Tibial nerve (tissue), 4 donors: ENCODE measurements at regions not wholly inside any gene's neighbourhood (a gene's known extent, or its start where the extent isn't known, plus 50 kb on each side); places are given as distances from the start of the nearest gene placed in this dataset.

ENCODE experiments used
- DNase-seq, 2 donors: peaks; one replicate each; pipeline ENCODE4 v3.0.0-alpha.2; 2019; ENCODE audit warnings: low spot score in 2 of 2
- H3K27ac ChIP-seq, 4 donors: fragments of 200-600 bp; sonication (generic) in 3 of 4; one replicate each; pipeline ENCODE4 v1.5.1; 2017 to 2019; ENCODE audit warnings: mild to moderate bottlenecking in 1 of 4
- H3K27me3 ChIP-seq, 2 donors: fragments of 200-600 bp; sonication (generic) in 1 of 2; one replicate each; pipeline versions ENCODE4 v1.5.1 to v1.6.0; 2017 to 2019
- H3K36me3 ChIP-seq, 3 donors: fragments of 200-600 bp; sonication (generic); one replicate each; pipeline ENCODE4 v1.5.1; 2018 to 2019
- H3K4me1 ChIP-seq, 4 donors: fragments of 200-600 bp; sonication (generic) in 3 of 4; one replicate each; pipeline ENCODE4 v1.5.1; 2017 to 2019
- H3K4me3 ChIP-seq, 4 donors: fragments of 200-600 bp; sonication (generic) in 3 of 4; one replicate each; pipeline ENCODE4 v1.5.1; 2017 to 2019; ENCODE audit warnings: mild to moderate bottlenecking in 1 of 4, moderate library complexity in 1 of 4
- H3K9me3 ChIP-seq, 4 donors: fragments of 200-600 bp; sonication (generic) in 3 of 4; one replicate each; pipeline ENCODE4 v1.5.1; 2017 to 2019
- EP300 ChIP-seq, 2 donors: sonication (generic); formaldehyde crosslinking; IDR thresholded peaks; one replicate each; pipeline ENCODE4 v1.6.1; 2017; ENCODE audit warnings: antibody characterized with exemption in 2 of 2, mild to moderate bottlenecking in 1 of 2
- POLR2A ChIP-seq, 2 donors: fragments of 450-650 bp; IDR thresholded peaks; one replicate each; pipeline ENCODE4 v1.6.1; 2017; ENCODE audit warnings: antibody characterized with exemption in 2 of 2, mild to moderate bottlenecking in 2 of 2, moderate library complexity in 2 of 2
- WGBS, 2 donors: methylation state at CpG; one replicate each; pipeline ENCODE4 v1.1.5; 2018; 5-methylcytosine and 5-hydroxymethylcytosine counted together
- TF ChIP-seq, protein P1 (sequence below), 5 experiments: fragments of 200-600 bp in 3 of 5; fragments of 450-650 bp in 2 of 5; sonication (generic) in 3 of 5; IDR thresholded peaks; one replicate each; pipeline ENCODE4 v1.5.1; 2016 to 2019; ENCODE audit warnings: antibody characterized with exemption in 5 of 5, mild to moderate bottlenecking in 3 of 5, moderate library complexity in 2 of 5

- H3K4me3 ChIP-seq = no peak overlapping the region
- TF ChIP-seq POLR2A (IDR thresholded peaks at IDR 0.05) (no peak), EP300 (IDR thresholded peaks at IDR 0.05) (no peak)
- TF ChIP-seq, protein P1, sequence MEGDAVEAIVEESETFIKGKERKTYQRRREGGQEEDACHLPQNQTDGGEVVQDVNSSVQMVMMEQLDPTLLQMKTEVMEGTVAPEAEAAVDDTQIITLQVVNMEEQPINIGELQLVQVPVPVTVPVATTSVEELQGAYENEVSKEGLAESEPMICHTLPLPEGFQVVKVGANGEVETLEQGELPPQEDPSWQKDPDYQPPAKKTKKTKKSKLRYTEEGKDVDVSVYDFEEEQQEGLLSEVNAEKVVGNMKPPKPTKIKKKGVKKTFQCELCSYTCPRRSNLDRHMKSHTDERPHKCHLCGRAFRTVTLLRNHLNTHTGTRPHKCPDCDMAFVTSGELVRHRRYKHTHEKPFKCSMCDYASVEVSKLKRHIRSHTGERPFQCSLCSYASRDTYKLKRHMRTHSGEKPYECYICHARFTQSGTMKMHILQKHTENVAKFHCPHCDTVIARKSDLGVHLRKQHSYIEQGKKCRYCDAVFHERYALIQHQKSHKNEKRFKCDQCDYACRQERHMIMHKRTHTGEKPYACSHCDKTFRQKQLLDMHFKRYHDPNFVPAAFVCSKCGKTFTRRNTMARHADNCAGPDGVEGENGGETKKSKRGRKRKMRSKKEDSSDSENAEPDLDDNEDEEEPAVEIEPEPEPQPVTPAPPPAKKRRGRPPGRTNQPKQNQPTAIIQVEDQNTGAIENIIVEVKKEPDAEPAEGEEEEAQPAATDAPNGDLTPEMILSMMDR (IDR thresholded peaks at IDR 0.05) = no peak
- H3K9me3 ChIP-seq = peaks cover 0 to 1% (median 0%) of the 10 kb centered on the region in 4 donors
- DNase-seq = no peak
- WGBS, 2 donors = 71 to 91% methylated on average over 4 of the region's 4 CpGs
- H3K36me3 ChIP-seq = no peaks in the 10 kb centered on the region
- H3K4me1 ChIP-seq = no peaks in the 10 kb centered on the region
- no peak overlapping the region for H3K27ac ChIP-seq
- no peaks in the 10 kb centered on the region for H3K27me3 ChIP-seq
Observed at GRCh38 chr18:28594034-28594433, 417.1 kb upstream of the CDH2 start.

- no peak overlapping the region for H3K4me3 ChIP-seq
- H3K36me3 ChIP-seq = no peaks in the 10 kb centered on the region
- no peaks in the 10 kb centered on the region for H3K9me3 ChIP-seq
- TF ChIP-seq POLR2A (IDR thresholded peaks at IDR 0.05) = no peak
- TF ChIP-seq, protein P1 (IDR thresholded peaks at IDR 0.05) = no peak
- H3K27ac ChIP-seq = no peak overlapping the region
- 93 to 95% methylated on average over 1 of the region's 1 CpG for WGBS, 2 donors
- H3K4me1 ChIP-seq = no peaks in the 10 kb centered on the region
- DNase-seq = no peak
- no peaks in the 10 kb centered on the region for H3K27me3 ChIP-seq
Observed at GRCh38 chr18:28588884-28589549, 412.1 kb upstream of the CDH2 start.

DNA sequence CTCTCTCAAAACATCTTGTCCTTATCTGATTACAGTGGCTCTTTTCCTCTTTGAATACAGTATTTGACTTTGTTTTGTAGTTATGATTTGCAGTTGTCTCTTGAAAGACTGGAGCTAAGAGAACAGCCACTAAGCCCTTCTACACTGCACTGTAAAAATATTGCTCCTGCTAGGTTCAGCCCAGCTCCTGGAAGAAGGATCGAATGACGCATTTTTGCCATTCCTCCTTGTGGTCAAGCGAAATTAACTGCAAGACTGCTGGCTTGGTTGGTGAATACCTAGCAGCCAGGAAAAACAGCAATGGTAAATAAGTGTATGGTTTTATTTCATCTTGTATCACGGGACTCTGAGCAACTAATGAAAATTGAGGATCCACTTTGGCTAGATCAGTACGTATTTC is 407.8 kb upstream of the CDH2 start:
- peaks cover 0 to 3% (median 0%) of the 10 kb centered on the region in 4 donors for H3K4me1 ChIP-seq
- H3K36me3 ChIP-seq = no peaks in the 10 kb centered on the region
- no peak overlapping the region for H3K27ac ChIP-seq
- DNase-seq = no peak
- no peaks in the 10 kb centered on the region for H3K9me3 ChIP-seq
- TF ChIP-seq EP300 (IDR thresholded peaks at IDR 0.05) (no peak), POLR2A (IDR thresholded peaks at IDR 0.05) (no peak)
- TF ChIP-seq, protein P1 (IDR thresholded peaks at IDR 0.05) = no peak
- no peaks in the 10 kb centered on the region for H3K27me3 ChIP-seq
- WGBS, 2 donors = 61 to 65% methylated on average over 5 of the region's 5 CpGs
- no peak overlapping the region for H3K4me3 ChIP-seq

DNA sequence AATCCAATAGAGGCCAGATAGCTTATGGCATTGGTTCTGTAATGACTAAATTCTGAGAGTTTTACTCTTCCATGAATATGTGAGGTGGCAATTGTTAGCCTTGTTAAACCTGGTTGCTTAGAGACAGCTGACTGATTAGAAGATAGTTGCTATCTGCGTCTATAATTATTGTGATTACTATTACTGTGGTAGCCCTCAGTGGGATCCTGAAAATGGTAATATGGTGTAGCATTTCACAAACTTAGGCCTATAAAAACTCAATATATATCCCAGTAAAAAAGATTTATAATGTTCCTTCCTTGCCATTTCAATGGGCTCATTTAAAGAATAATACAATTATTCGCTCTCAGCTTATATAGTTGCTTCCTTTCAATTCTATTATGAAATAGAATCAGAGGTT is 405.8 kb upstream of the CDH2 start:
- whole genome bisulfite sequencing, 2 donors = 86 to 88% methylated on average over 2 of the region's 2 CpGs
- TF ChIP-seq POLR2A (IDR thresholded peaks at IDR 0.05) (no peak), EP300 (IDR thresholded peaks at IDR 0.05) (no peak)
- TF ChIP-seq, protein P1 (IDR thresholded peaks at IDR 0.05) = no peak

GRCh38 chr18:28581521-28582071 is 404.7 kb upstream of the CDH2 start:
- H3K27me3 ChIP-seq = no peaks in the 10 kb centered on the region
- H3K9me3 ChIP-seq = no peaks in the 10 kb centered on the region
- no peak overlapping the region for H3K27ac ChIP-seq
- no peak overlapping the region for H3K4me3 ChIP-seq
- TF ChIP-seq, protein P1 (IDR thresholded peaks at IDR 0.05) = no peak
- TF ChIP-seq EP300 (IDR thresholded peaks at IDR 0.05) (no peak), POLR2A (IDR thresholded peaks at IDR 0.05) (no peak)
- no peak for DNase-seq
- no peaks in the 10 kb centered on the region for H3K36me3 ChIP-seq
- H3K4me1 ChIP-seq = peaks cover 0 to 3% (median 0%) of the 10 kb centered on the region in 4 donors
- 40 to 58% methylated on average over 4 of the region's 4 CpGs for WGBS, 2 donors

More for the DNA sequence above, 405.8 kb upstream of the CDH2 start:
- Histone ChIP-seq H3K4me1 (peaks cover 0 to 3% (median 0%) of the 10 kb centered on the region in 4 donors), H3K27me3 (no peaks in the 10 kb centered on the region), H3K36me3 (no peaks in the 10 kb centered on the region), H3K9me3 (no peaks in the 10 kb centered on the region), H3K4me3 (no peak overlapping the region), H3K27ac (no peak overlapping the region)
- no peak for DNase-seq
